ENCODE measurements at regions not wholly inside any gene's neighbourhood (a gene's known extent, or its start where the extent isn't known, plus 50 kb on each side); places are given as distances from the start of the nearest gene placed in this dataset.

- Histone ChIP-seq H3K9me3 (peaks cover 13% of the 10 kb centered on the region), H3K36me3 (ENCODE audit: insufficient read depth in 1 of 2, low read depth in 1 of 2) (no peaks in the 10 kb centered on the region), H3K27ac (no peak overlapping the region), H3K4me1 (no peaks in the 10 kb centered on the region), H3K4me3 (no peak overlapping the region), H3K27me3 (ENCODE audit: insufficient read depth in 3 of 3, low read length in 2 of 3) (no peaks in the 10 kb centered on the region)
- DNase-seq (no peak), ATAC-seq (no peak)
- TF ChIP-seq, protein P1, sequence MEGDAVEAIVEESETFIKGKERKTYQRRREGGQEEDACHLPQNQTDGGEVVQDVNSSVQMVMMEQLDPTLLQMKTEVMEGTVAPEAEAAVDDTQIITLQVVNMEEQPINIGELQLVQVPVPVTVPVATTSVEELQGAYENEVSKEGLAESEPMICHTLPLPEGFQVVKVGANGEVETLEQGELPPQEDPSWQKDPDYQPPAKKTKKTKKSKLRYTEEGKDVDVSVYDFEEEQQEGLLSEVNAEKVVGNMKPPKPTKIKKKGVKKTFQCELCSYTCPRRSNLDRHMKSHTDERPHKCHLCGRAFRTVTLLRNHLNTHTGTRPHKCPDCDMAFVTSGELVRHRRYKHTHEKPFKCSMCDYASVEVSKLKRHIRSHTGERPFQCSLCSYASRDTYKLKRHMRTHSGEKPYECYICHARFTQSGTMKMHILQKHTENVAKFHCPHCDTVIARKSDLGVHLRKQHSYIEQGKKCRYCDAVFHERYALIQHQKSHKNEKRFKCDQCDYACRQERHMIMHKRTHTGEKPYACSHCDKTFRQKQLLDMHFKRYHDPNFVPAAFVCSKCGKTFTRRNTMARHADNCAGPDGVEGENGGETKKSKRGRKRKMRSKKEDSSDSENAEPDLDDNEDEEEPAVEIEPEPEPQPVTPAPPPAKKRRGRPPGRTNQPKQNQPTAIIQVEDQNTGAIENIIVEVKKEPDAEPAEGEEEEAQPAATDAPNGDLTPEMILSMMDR (IDR thresholded peaks at IDR 0.05) = no peak
- intact Hi-C loops (cut with DNase I) = no loop called here
- WGBS, 3 donors = 76 to 79% (median 77%) methylated on average over 3 of the region's 3 CpGs
Measured at GRCh38 chr4:177001271-177002175, 208.8 kb upstream of the VEGFC start.

GRCh38 chr4:177005674-177006230, 213.0 kb upstream of the VEGFC start:
- TF ChIP-seq, protein P1 (IDR thresholded peaks at IDR 0.05) = no peak
- ATAC-seq = no peak
- no peak overlapping the region for H3K27ac ChIP-seq
- H3K4me3 ChIP-seq = no peak overlapping the region
- H3K4me1 ChIP-seq = no peaks in the 10 kb centered on the region
- H3K36me3 ChIP-seq (ENCODE audit: insufficient read depth in 1 of 2, low read depth in 1 of 2) = no peaks in the 10 kb centered on the region
- intact Hi-C loops (cut with DNase I) = no loop called here
- no peak for DNase-seq
- no peaks in the 10 kb centered on the region for H3K27me3 ChIP-seq (ENCODE audit: insufficient read depth in 3 of 3, low read length in 2 of 3)
- H3K9me3 ChIP-seq = no peaks in the 10 kb centered on the region
- 61 to 68% (median 67%) methylated on average over 3 of the region's 3 CpGs for WGBS, 3 donors

DNA sequence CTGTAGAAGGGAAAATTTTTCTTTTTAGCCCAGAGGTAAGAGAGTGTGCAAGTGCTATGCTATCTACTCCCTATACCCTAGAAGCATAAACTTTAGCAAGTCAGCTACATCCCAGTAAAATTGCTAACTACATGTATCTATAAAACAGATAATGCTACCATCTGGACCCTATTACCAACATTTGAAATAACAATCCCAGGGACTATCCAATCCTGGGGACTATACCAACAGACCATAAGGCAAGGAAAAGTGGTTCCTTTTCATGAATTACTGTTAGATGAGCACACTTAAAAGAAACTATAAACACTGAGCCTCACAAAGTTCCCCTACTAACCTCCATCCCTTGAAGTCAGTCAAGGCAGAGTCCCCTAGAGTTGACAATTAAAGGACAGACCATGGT, 213.6 kb upstream of the VEGFC start:
- DNase-seq (no peak), ATAC-seq (no peak)
- H3K4me3 ChIP-seq = no peak overlapping the region
- no peaks in the 10 kb centered on the region for H3K36me3 ChIP-seq (ENCODE audit: insufficient read depth in 1 of 2, low read depth in 1 of 2)
- no peaks in the 10 kb centered on the region for H3K27me3 ChIP-seq (ENCODE audit: insufficient read depth in 3 of 3, low read length in 2 of 3)
- H3K4me1 ChIP-seq = no peaks in the 10 kb centered on the region
- intact Hi-C loops (cut with DNase I) = no loop called here
- no peaks in the 10 kb centered on the region for H3K9me3 ChIP-seq
- TF ChIP-seq, protein P1 (IDR thresholded peaks at IDR 0.05) = no peak
- no peak overlapping the region for H3K27ac ChIP-seq

DNA sequence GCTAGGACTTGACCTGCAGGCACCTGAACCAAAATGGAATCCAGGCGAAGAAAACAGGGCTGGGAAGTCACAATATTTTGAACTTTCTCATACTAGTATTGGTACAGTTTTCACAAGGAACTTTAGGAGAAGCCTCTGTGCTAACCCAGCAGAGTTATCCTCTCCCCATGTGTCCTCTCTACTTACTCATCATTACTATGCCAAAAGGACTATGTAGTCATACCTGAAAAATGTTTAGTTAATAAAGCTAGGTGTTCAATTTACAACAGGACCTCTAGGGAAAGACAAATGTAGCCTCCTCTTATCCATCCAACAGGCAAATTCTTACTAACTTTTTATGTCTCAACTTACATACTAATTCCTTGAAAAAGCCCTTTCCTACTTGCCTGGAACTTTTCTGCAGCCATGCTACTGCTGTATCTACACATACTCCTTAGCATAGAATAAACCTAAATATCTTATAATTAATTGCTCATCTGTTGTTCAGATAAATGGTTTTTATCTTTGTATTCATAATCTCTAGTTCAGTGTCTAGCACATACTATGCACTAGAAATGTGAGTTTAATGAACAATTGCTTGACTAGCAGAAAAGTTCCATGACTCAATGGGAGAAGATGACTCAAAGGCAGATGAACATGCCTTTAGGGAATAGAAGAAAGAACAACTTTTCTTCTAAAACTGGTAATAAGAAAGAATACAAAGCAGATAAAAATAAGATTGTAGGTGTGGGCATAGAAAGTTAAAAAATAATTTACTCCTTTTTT, 215.5 kb upstream of the VEGFC start:
- WGBS, 3 donors = 68 to 86% (median 79%) methylated on average over 1 of the region's 1 CpG
- intact Hi-C loops (cut with DNase I) = no loop called here
- H3K27ac ChIP-seq = no peak overlapping the region
- no peaks in the 10 kb centered on the region for H3K36me3 ChIP-seq (ENCODE audit: insufficient read depth in 1 of 2, low read depth in 1 of 2)
- ATAC-seq (no peak), DNase-seq (no peak)
- H3K9me3 ChIP-seq = peaks cover 6% of the 10 kb centered on the region
- no peaks in the 10 kb centered on the region for H3K4me1 ChIP-seq
- TF ChIP-seq, protein P1 (IDR thresholded peaks at IDR 0.05) = no peak
- H3K27me3 ChIP-seq (ENCODE audit: insufficient read depth in 3 of 3, low read length in 2 of 3) = no peaks in the 10 kb centered on the region
- no peak overlapping the region for H3K4me3 ChIP-seq

Data from psoas muscle (tissue), 7 donors.